ENCODE measurements at regions not wholly inside any gene's neighbourhood (a gene's known extent, or its start where the extent isn't known, plus 50 kb on each side); places are given as distances from the start of the nearest gene placed in this dataset.

DNA sequence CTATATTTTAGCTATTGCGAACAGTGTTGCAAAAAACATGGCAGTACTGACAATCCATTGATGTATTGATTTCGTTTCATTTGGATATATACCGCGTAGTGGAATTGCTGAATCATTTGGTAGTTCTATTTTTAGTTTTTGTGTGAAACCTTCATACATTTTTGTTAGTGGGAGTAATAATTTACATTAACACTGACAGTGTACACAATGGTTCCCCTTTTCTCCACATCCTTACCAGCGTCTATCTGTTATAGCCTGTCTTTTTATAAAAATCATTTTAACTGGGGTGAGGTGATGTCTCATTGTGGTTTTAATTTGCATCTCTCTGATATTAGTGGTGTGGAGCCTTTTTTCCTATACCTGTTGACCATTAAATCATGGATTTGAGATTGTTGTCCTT lies 392.4 kb upstream of the ALCAM start:
- POLR2A ChIA-PET = no interaction called here
- DNase-seq (ENCODE audit: extremely low spot score) = no peak
- CTCF ChIA-PET = no interaction called here
- TF ChIP-seq, protein P1, sequence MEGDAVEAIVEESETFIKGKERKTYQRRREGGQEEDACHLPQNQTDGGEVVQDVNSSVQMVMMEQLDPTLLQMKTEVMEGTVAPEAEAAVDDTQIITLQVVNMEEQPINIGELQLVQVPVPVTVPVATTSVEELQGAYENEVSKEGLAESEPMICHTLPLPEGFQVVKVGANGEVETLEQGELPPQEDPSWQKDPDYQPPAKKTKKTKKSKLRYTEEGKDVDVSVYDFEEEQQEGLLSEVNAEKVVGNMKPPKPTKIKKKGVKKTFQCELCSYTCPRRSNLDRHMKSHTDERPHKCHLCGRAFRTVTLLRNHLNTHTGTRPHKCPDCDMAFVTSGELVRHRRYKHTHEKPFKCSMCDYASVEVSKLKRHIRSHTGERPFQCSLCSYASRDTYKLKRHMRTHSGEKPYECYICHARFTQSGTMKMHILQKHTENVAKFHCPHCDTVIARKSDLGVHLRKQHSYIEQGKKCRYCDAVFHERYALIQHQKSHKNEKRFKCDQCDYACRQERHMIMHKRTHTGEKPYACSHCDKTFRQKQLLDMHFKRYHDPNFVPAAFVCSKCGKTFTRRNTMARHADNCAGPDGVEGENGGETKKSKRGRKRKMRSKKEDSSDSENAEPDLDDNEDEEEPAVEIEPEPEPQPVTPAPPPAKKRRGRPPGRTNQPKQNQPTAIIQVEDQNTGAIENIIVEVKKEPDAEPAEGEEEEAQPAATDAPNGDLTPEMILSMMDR (IDR thresholded peaks at IDR 0.05; ENCODE audit: control extremely low read depth, extremely low read depth, low read depth, missing control alignments) = no peak

DNA sequence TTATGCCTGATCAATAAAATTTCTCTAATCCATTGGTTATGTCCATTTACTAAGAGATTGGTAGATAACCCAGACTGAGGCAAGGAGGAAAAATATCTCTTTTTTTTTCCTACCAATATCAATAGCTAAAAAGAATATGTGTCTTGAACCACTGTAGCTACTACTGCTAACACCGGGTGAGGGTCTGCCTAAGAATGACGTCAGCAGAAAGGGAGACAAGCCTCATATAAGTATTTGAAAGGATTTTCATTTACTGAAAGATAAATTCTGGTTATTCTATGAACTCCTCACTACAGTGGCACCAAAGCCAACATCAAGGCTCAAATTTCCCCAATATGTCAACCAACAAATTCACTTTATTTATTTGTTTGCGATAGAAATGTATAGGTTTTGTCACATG lies 389.0 kb upstream of the ALCAM start:
- TF ChIP-seq, protein P1 (IDR thresholded peaks at IDR 0.05; ENCODE audit: control extremely low read depth, extremely low read depth, low read depth, missing control alignments) = no peak
- CTCF ChIA-PET = interaction anchor here (1.2 kb wide), 1 partner anchor 10 kb away, joined by 3 read pairs; no protein-coding TSS in a partner anchor
- no peak for DNase-seq (ENCODE audit: extremely low spot score)
- POLR2A ChIA-PET = no interaction called here

- CTCF ChIA-PET = interaction anchor here (1.0 kb wide), 1 partner anchor 10 kb away, joined by 3 read pairs; no protein-coding TSS in a partner anchor
- DNase-seq (ENCODE audit: extremely low spot score) = no peak
- TF ChIP-seq, protein P1 (IDR thresholded peaks at IDR 0.05; ENCODE audit: control extremely low read depth, extremely low read depth, low read depth, missing control alignments) = no peak
- POLR2A ChIA-PET = no interaction called here
Observed at GRCh38 chr3:104982130-104982529, 384.6 kb upstream of the ALCAM start.

DNA sequence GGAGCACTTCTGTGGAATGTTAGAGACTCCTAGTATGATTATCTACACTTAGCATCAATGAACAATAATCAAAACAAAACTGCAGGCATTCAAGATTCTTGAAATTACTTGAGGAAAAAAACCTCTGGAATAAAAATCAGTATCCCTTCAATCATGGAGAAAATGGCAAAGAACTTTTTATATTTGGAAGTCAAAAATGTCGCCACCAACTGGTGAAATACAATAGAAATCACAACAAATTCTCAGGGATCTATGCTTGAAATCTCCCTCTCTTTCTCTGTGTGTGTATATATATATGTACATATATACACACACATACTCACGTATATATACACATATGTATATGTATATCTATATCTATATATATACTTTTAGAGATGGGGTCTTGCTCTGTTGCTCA lies 378.9 kb upstream of the ALCAM start:
- TF ChIP-seq, protein P1 (IDR thresholded peaks at IDR 0.05; ENCODE audit: control extremely low read depth, extremely low read depth, low read depth, missing control alignments) = no peak
- POLR2A ChIA-PET = no interaction called here
- DNase-seq (ENCODE audit: extremely low spot score) = no peak
- CTCF ChIA-PET = interaction anchor here (1.0 kb wide), 1 partner anchor 11 kb away, joined by 3 read pairs; no protein-coding TSS in a partner anchor

DNA sequence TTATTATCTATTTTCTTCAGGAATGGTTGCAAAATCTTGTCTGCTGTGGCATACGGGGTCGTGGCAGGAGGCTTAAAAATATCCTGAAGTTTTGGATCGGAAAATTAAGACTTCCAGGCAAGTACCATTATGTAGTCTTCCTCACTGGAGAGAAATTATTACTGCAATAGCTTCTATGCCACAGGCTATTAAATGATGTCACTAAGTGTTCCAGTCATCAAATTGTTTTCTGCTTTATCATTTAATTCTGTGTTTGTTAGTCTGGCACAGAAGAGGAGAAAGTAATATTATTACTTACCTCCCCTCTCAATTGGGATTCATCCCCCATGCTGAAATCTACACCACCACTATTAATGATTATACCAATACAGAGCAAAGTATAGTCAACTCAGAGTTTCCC lies 378.2 kb upstream of the ALCAM start:
- TF ChIP-seq, protein P1 (IDR thresholded peaks at IDR 0.05; ENCODE audit: control extremely low read depth, extremely low read depth, low read depth, missing control alignments) = no peak
- no peak for DNase-seq (ENCODE audit: extremely low spot score)
- ChIA-PET POLR2A (no interaction called here), CTCF (interaction anchor here (1.0 to 1.4 kb wide), 3 partner anchors 8 to 62 kb away, joined by 3 read pairs; no protein-coding TSS in a partner anchor)

- CTCF ChIA-PET = interaction anchor here (1.1 to 1.4 kb wide), 2 partner anchors 10 to 21 kb away, joined by 3 read pairs; no protein-coding TSS in a partner anchor
- POLR2A ChIA-PET = no interaction called here
- DNase-seq (ENCODE audit: extremely low spot score) = no peak
- TF ChIP-seq, protein P1 (IDR thresholded peaks at IDR 0.05; ENCODE audit: control extremely low read depth, extremely low read depth, low read depth, missing control alignments) = no peak
Observed at GRCh38 chr3:104989878-104990277, 376.8 kb upstream of the ALCAM start.

DNA sequence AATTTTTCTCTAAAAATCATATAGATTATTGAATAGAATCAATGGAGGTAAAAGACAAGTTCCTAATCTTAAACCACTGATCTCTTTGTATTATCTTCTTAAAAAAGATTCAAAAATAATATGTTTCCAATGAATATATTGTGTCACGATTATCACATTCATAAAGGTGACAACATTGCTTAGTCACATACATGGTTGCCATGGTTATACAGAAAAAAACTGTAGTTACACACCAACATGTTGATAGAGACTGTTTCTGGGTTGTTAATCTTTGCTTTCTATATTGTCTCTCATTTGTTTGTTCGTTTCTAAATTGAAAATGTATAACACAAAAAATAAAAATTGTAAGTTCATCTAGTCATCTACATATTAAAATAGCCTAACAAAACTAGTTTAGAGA lies 376.0 kb upstream of the ALCAM start:
- no peak for DNase-seq (ENCODE audit: extremely low spot score)
- ChIA-PET CTCF (no interaction called here), POLR2A (no interaction called here)

More for the DNA sequence above, 376.0 kb upstream of the ALCAM start:
- TF ChIP-seq, protein P1 (IDR thresholded peaks at IDR 0.05; ENCODE audit: control extremely low read depth, extremely low read depth, low read depth, missing control alignments) = no peak

All from GM10248 (cell line).